HG02885 (cell line): ENCODE measurements at regions not wholly inside any gene's neighbourhood (a gene's known extent, or its start where the extent isn't known, plus 50 kb on each side); places are given as distances from the start of the nearest gene placed in this dataset.
"Not testable (repeated sequence)": the region's sequence is repeated elsewhere in the genome, so short reads cannot be mapped to it uniquely, and the experiment has no call there.

Experiments
- ATAC-seq: cut with Tn5 transposase; IDR thresholded peaks from one replicate; pipeline ENCODE4 v1.9.1; 2021; ENCODE audit warnings: mild to moderate bottlenecking; ENCODE audit not compliant: unreplicated experiment, poor library complexity

- not testable (repeated sequence) for ATAC-seq
These were observed 159.6 kb downstream of the POLR1F start for GRCh38 chr7:19549246-19549645.

DNA sequence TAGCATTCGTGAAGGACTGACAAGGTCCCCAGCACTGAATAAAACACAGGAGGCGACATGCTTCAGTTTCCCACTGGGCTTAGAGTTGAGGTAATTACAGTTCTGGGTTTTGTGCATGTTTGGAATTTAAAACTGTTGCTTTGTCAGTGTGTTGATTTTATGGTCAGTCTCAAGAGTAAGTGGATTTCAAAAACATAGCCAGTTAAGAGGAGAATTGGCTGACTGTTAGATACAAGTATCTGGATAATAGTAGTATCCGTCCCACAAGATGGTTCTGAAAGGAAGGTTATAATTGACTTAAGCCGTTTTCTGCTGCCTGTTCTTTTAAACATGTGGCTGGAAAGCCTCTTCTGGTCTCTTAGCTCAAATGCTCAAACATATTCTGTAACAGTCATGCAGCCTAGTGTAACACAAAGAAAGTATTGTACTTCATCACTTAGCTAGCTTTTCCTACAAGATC lies 170.9 kb downstream of the POLR1F start:
- no peak for ATAC-seq

- no peak for ATAC-seq
These were observed 175.6 kb downstream of the POLR1F start for GRCh38 chr7:19533266-19533665.

DNA sequence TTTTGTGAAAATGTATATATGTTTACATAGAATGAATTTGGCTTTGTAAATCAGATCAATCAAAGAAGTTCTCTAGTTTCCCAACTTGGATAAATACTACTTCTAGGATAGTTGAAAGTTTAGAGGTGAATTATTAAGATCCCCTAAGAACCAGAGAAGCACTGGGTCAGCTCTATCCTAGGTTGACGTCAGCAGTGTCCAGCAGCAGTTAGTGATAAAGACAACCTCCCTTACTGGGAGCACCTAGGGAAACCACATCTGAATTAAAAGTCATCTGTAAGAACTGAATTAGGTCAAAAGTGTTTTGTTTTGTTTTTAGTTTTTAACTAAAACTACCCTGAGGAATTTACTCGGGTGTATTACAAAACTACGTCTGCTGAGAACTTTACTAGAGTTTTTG lies 178.0 kb downstream of the POLR1F start:
- no peak for ATAC-seq

DNA sequence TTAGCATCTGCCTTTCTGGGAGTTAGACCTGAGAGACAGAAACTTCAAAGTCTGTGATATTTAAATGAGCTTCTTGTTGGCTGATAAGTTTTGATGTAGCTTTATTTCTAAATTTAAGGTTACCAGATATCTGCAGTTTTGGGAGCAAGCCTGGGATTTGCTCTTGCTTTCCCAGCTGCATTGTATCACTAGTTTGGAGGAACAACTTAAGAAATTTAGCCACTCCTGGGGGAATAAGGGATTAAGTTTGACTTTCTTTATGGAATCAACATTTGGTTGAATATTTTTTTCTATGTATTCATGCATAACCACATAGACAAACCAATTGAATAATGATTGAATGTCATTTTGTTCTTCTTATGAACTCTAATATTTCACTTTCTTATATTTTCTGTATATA lies 178.6 kb downstream of the POLR1F start:
- no peak for ATAC-seq

GRCh38 chr7:19526639-19527038 lies 182.2 kb downstream of the POLR1F start:
- ATAC-seq, result no peak

GRCh38 chr7:19522486-19522885 lies 186.4 kb downstream of the POLR1F start:
- no peak for ATAC-seq

GRCh38 chr7:19520392-19520791 lies 188.4 kb downstream of the POLR1F start:
- ATAC-seq, result no peak

- no peak for ATAC-seq
These were observed 189.3 kb downstream of the POLR1F start for GRCh38 chr7:19519443-19520021.

GRCh38 chr7:19517546-19517945 lies 191.3 kb downstream of the POLR1F start:
- ATAC-seq, result not testable (repeated sequence)

DNA sequence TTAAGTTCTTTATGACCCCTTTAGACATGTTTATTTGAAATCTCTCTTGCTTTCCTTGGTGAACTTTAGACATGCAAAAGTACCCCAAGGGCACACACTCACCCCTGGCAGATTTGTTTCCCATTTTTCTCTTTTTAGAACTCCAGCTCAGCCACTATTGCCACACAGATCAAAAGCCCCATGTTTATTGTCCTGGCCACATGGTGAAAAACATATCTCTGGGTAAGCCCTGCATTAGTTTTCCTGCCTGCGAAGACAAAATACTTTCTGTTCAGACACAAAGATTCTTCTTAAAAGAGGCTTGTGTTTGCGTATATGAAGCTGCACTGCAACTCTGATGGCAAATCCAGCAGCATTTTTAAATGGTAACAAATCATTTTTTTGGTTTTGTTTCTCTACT lies 200.0 kb downstream of the POLR1F start:
- no peak for ATAC-seq

GRCh38 chr7:19508124-19508523 lies 200.7 kb downstream of the POLR1F start:
- ATAC-seq, result no peak

- ATAC-seq, result peak; percentile 79
These were observed 216.9 kb downstream of the POLR1F start for GRCh38 chr7:19491821-19492452.

- ATAC-seq, result no peak
These were observed 217.5 kb downstream of the POLR1F start for GRCh38 chr7:19491371-19491770.

GRCh38 chr7:19489162-19489820 lies 219.5 kb downstream of the POLR1F start:
- ATAC-seq, result no peak

DNA sequence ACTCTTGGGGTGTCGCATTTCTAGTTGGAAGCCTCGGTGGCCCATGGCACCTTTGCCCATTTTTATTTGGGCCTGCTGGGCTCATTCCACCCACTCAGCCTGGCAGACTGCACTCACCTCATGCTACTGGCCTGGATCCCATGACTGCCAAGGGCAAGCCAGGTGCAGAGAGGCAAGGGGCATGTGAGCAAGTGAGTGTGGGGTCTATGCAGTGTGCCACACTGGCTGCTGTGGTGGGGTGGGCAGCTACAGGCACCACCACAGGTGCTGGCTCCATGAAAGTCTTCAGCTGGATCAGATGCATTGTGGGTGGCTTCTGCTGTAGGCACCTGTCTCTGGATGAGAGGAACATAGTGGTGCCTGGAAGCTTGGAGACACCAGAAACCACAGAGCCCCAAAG lies 220.8 kb downstream of the POLR1F start:
- no peak for ATAC-seq

- ATAC-seq, result no peak
These were observed 226.2 kb downstream of the POLR1F start for GRCh38 chr7:19482628-19483027.

DNA sequence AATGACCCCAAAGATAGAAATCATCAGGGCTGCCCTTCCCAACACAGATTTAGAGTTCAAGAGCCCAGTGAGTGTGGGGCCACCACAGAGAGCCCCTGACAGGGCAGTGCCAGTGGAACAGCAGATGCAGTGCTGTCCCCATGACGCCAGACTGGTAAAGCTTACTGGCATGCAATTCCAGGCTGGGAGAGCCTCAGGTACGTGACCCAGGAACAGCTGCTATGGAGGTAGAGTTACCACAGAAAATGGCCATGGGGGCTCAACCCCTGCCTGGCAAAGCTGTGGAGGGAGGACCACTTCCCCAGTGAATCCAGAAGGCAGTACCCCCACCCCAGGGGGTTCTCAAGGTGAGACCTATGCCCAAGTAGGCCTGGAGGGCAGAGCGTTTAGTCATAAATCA lies 228.5 kb downstream of the POLR1F start:
- ATAC-seq, result no peak

- no peak for ATAC-seq
These were observed 238.8 kb downstream of the POLR1F start for GRCh38 chr7:19470031-19470430.

GRCh38 chr7:19465861-19466260 lies 243.0 kb downstream of the POLR1F start:
- no peak for ATAC-seq

DNA sequence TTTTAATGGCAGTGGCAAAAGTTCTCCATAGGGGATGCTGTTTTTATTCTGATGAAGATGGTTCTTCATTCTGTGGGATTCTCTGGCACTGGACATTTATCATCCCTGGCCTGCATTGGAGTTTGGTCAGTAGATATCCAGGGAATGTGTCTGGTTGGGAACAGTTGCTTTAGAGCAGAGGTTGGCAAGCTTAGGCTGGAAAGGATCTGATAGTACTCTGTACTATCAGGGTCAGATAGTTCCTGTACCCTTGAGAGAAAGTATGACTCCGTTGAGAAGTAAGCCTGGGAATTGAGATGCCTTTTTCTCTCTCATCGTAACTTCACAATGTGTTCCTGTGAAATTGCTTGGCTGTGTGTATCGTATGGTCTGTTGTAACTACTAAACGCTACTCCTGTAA lies 244.1 kb downstream of the POLR1F start:
- ATAC-seq, result no peak

DNA sequence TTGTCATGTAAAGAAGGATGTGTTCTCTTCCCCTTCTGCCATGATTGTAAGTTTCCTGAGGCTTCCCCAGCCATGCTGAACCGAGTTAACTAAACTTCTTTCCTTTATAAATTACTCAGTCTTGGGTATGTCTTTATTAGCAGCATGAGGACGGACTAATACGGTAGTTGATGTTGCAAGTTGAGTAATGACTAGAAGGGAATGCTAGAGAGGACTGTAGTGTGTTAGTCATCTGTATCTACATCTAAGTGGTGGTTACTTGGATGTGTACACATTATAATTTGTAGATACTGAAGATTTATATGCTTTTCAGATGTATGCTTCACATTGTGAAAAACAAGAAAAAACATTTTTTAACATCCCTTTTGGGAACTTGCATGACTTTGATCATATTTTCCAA lies 244.6 kb downstream of the POLR1F start:
- no peak for ATAC-seq
